HG03469 (cell line): ENCODE measurements at regions not wholly inside any gene's neighbourhood (a gene's known extent, or its start where the extent isn't known, plus 50 kb on each side); places are given as distances from the start of the nearest gene placed in this dataset.
A peak's percentile ranks its signal among the peaks of the same experiment; 100 is the strongest.
"Not testable (repeated sequence)": the region's sequence is repeated elsewhere in the genome, so short reads cannot be mapped to it uniquely, and the experiment has no call there.

Experiments used
- ATAC-seq: cut with Tn5 transposase; IDR thresholded peaks from one replicate; pipeline ENCODE4 v1.9.1; 2021; ENCODE audit warnings: mild to moderate bottlenecking, moderate library complexity, moderate number of reproducible peaks; ENCODE audit not compliant: unreplicated experiment

GRCh38 chr4:147139455-147140198 lies 194.0 kb upstream of the TTC29 start:
- no peak for ATAC-seq

GRCh38 chr4:147151763-147152162 lies 206.1 kb upstream of the TTC29 start:
- ATAC-seq = no peak

- no peak for ATAC-seq
Observed at GRCh38 chr4:147157860-147158701, 212.4 kb upstream of the TTC29 start.

GRCh38 chr4:147160908-147161513 lies 215.3 kb upstream of the TTC29 start:
- ATAC-seq = peak; percentile 78

- ATAC-seq = no peak
Observed at GRCh38 chr4:147163311-147163710, 217.6 kb upstream of the TTC29 start.

- ATAC-seq = not testable (repeated sequence)
Observed at GRCh38 chr4:147168200-147168599, 222.5 kb upstream of the TTC29 start.

- ATAC-seq = no peak
Observed at GRCh38 chr4:147173322-147173721, 227.7 kb upstream of the TTC29 start.

GRCh38 chr4:147173797-147174432 lies 228.3 kb upstream of the TTC29 start:
- no peak for ATAC-seq

GRCh38 chr4:147174591-147174990 lies 228.9 kb upstream of the TTC29 start:
- ATAC-seq = no peak

GRCh38 chr4:147175460-147176025 lies 229.9 kb upstream of the TTC29 start:
- no peak for ATAC-seq

- ATAC-seq = no peak
Observed at GRCh38 chr4:147182041-147182440, 236.4 kb upstream of the TTC29 start.

GRCh38 chr4:147192679-147193078 lies 247.0 kb upstream of the TTC29 start:
- no peak for ATAC-seq

GRCh38 chr4:147194114-147194513 lies 248.4 kb upstream of the TTC29 start:
- ATAC-seq = no peak

- ATAC-seq = no peak
Observed at GRCh38 chr4:147194604-147195003, 248.9 kb upstream of the TTC29 start.

- ATAC-seq = no peak
Observed at GRCh38 chr4:147195386-147195785, 249.7 kb upstream of the TTC29 start.

- ATAC-seq = no peak
Observed at GRCh38 chr4:147198411-147199051, 252.9 kb upstream of the TTC29 start.

GRCh38 chr4:147201016-147201415 lies 255.4 kb upstream of the TTC29 start:
- ATAC-seq = no peak

GRCh38 chr4:147206807-147207206 lies 261.1 kb upstream of the TTC29 start:
- no peak for ATAC-seq

GRCh38 chr4:147207911-147208310 lies 262.2 kb upstream of the TTC29 start:
- ATAC-seq = no peak

- ATAC-seq = no peak
Observed at GRCh38 chr4:147217655-147218054, 263.2 kb upstream of the EDNRA start.
